SK-N-SH (cell line): ENCODE measurements at regions not wholly inside any gene's neighbourhood (a gene's known extent, or its start where the extent isn't known, plus 50 kb on each side); places are given as distances from the start of the nearest gene placed in this dataset.

ENCODE experiments used
- CTCF ChIA-PET: fragments of 300-600, 350-600 bp; formaldehyde crosslinking; extraction: SDS; loops from one replicate; lab custom pipeline; 2021; lab: Yijun Ruan, JAX
- POLR2A ChIA-PET: fragments of 350-600 bp; sonication (Branson Sonifier 250); formaldehyde crosslinking; extraction: SDS; loops from one replicate; lab custom pipeline; 2020; ENCODE audit warnings: antibody characterized with exemption, inconsistent platforms; lab: Yijun Ruan, JAX
- DNase-seq: peaks from one replicate; pipeline ENCODE4 v3.0.0; 2012
- H2AFZ ChIP-seq: fragments of 200-600 bp; sonication (generic); 2 replicates; pipeline ENCODE4 v1.8.1; 2016; ENCODE audit warnings: antibody characterized with exemption, mild to moderate bottlenecking, low read depth
- H3F3A ChIP-seq: fragments of 200-600 bp; sonication (generic); replicated peaks from 2 replicates; pipeline ENCODE3; 2016; ENCODE audit warnings: antibody characterized with exemption, mild to moderate bottlenecking; ENCODE audit not compliant: insufficient read depth
- H3K27ac ChIP-seq, 2 experiments: fragments of 200-500 bp in 1 of 2; fragments of 200-600 bp in 1 of 2; sonication (Bioruptor generic) in 1 of 2; sonication (generic), shearing (Covaris generic) in 1 of 2; 2 replicates each; pipeline versions ENCODE4 v1.5.1 to v1.6.1; 2014 to 2016; ENCODE audit warnings: low read depth in 2 of 2, inconsistent platforms in 1 of 2, low read length in 1 of 2, mild to moderate bottlenecking in 1 of 2, mixed read lengths in 1 of 2
- H3K27me3 ChIP-seq: fragments of 200-600 bp; sonication (generic), shearing (Covaris generic); 2 replicates; pipeline ENCODE4 v1.6.1; 2016; ENCODE audit warnings: mixed run types; ENCODE audit not compliant: insufficient read depth
- H3K36me3 ChIP-seq, 2 experiments: fragments of 200-500 bp in 1 of 2; fragments of 200-600 bp in 1 of 2; sonication (Bioruptor generic) in 1 of 2; sonication (generic) in 1 of 2; replicated peaks in 1 of 2; 2 replicates each; pipeline versions ENCODE3 to v1.5.1; 2014 to 2016; ENCODE audit warnings: low read length in 1 of 2, mild to moderate bottlenecking in 1 of 2; ENCODE audit not compliant: insufficient read depth in 2 of 2, control insufficient read depth in 1 of 2
- H3K4me1 ChIP-seq, 2 experiments: fragments of 200-500 bp in 1 of 2; fragments of 200-600 bp in 1 of 2; sonication (Bioruptor generic) in 1 of 2; sonication (generic), shearing (Covaris generic) in 1 of 2; 2 replicates each; pipeline versions ENCODE4 v1.5.1 to v1.6.1; 2014 to 2016; ENCODE audit warnings: low read depth in 1 of 2, low read length in 1 of 2, mixed run types in 1 of 2; ENCODE audit not compliant: insufficient read depth in 2 of 2, control insufficient read depth in 1 of 2
- H3K4me2 ChIP-seq: fragments of 200-600 bp; sonication (generic), shearing (Covaris generic); 2 replicates; pipeline ENCODE4 v1.6.1; 2017; ENCODE audit warnings: mixed run types
- H3K4me3 ChIP-seq, 2 experiments: fragments of 200-500 bp in 1 of 2; fragments of 200-600 bp in 1 of 2; sonication (Bioruptor generic) in 1 of 2; sonication (generic), shearing (Covaris generic) in 1 of 2; 2 replicates each; pipeline versions ENCODE4 v1.5.1 to v1.8.1; 2014 to 2016; ENCODE audit warnings: low read depth in 2 of 2, inconsistent platforms in 1 of 2, low read length in 1 of 2, mild to moderate bottlenecking in 1 of 2, mixed read lengths in 1 of 2, moderate library complexity in 1 of 2
- H3K79me2 ChIP-seq: fragments of 200-600 bp; sonication (generic); 2 replicates; pipeline ENCODE4 v1.8.1; 2017; ENCODE audit warnings: mild to moderate bottlenecking; ENCODE audit not compliant: insufficient read depth
- H3K9ac ChIP-seq: fragments of 200-600 bp; sonication (generic); 2 replicates; pipeline ENCODE4 v1.6.1; 2017; ENCODE audit warnings: mixed run types
- H3K9me2 ChIP-seq: fragments of 200-600 bp; sonication (generic); 2 replicates; pipeline ENCODE4 v1.6.1; 2017; ENCODE audit warnings: mixed run types
- H3K9me3 ChIP-seq: fragments of 200-600 bp; sonication (generic); 2 replicates; pipeline ENCODE4 v1.6.1; 2017; ENCODE audit warnings: mixed run types, mild to moderate bottlenecking, moderate library complexity
- H4K20me1 ChIP-seq: fragments of 200-600 bp; sonication (generic); 2 replicates; pipeline ENCODE4 v1.6.1; 2017; ENCODE audit warnings: mild to moderate bottlenecking, mixed run types; ENCODE audit not compliant: insufficient read depth
- CTCF ChIP-seq: fragments of 200-600 bp; sonication (generic); IDR thresholded peaks from 2 replicates; pipeline ENCODE4 v1.6.1; 2017; ENCODE audit warnings: antibody characterized with exemption, mild to moderate bottlenecking, moderate library complexity
- FOSL2 ChIP-seq: IDR thresholded peaks from 2 replicates; pipeline ENCODE4 v1.4.0; 2012; ENCODE audit warnings: low read depth, mild to moderate bottlenecking, moderate library complexity, borderline replicate concordance
- FOXJ3 ChIP-seq: sonication (generic); formaldehyde crosslinking; IDR thresholded peaks from 2 replicates; pipeline ENCODE4 v1.5.1; 2020; ENCODE audit warnings: mild to moderate bottlenecking, missing genetic modification reagents
- FOXM1 ChIP-seq: IDR thresholded peaks from 2 replicates; pipeline ENCODE4 v1.4.0; 2012; ENCODE audit warnings: low read depth, mild to moderate bottlenecking
- GABPA ChIP-seq: IDR thresholded peaks from 2 replicates; pipeline ENCODE4 v1.4.0; 2012; ENCODE audit warnings: low read depth, mild to moderate bottlenecking
- GATA2 ChIP-seq: sonication (generic); formaldehyde crosslinking; IDR thresholded peaks from 2 replicates; pipeline ENCODE4 v1.5.0; 2020; ENCODE audit warnings: mild to moderate bottlenecking, missing genetic modification reagents
- MEF2A ChIP-seq: IDR thresholded peaks from 2 replicates; pipeline ENCODE4 v1.4.0; 2012; ENCODE audit warnings: low read depth, borderline replicate concordance
- MXI1 ChIP-seq: IDR thresholded peaks from 2 replicates; pipeline ENCODE4 v1.6.1; 2012; ENCODE audit warnings: mild to moderate bottlenecking, low read depth, low read length, improper control_type of control experiment
- RAD21 ChIP-seq: IDR thresholded peaks from 2 replicates; pipeline ENCODE4 v1.6.1; 2012; ENCODE audit warnings: mild to moderate bottlenecking, low read length
- REST ChIP-seq: IDR thresholded peaks from 2 replicates; pipeline ENCODE4 v1.6.1; 2012; ENCODE audit warnings: mild to moderate bottlenecking, low read depth, low read length, moderate library complexity
- RFX5 ChIP-seq: IDR thresholded peaks from 2 replicates; pipeline ENCODE4 v1.6.1; 2012; ENCODE audit warnings: mild to moderate bottlenecking, improper control_type of control experiment, low read length
- RXRA ChIP-seq: IDR thresholded peaks from 2 replicates; pipeline ENCODE4 v1.4.0; 2012; ENCODE audit warnings: low read depth, mild to moderate bottlenecking, borderline replicate concordance
- TCF12 ChIP-seq: IDR thresholded peaks from 2 replicates; pipeline ENCODE4 v1.4.0; 2012
- TEAD4 ChIP-seq: IDR thresholded peaks from 2 replicates; pipeline ENCODE4 v1.4.0; 2012; ENCODE audit warnings: mild to moderate bottlenecking, borderline replicate concordance; ENCODE audit not compliant: insufficient read depth
- WGBS: methylation state at CpG from one replicate; pipeline ENCODE4 v1.1.6; 2017; ENCODE audit warnings: low lambda C conversion rate; 5-methylcytosine and 5-hydroxymethylcytosine counted together

GRCh38 chr17:71919896-71920295 is 200.9 kb upstream of the SOX9 start:
- ChIA-PET POLR2A (no interaction called here), CTCF (no interaction called here)
- Histone ChIP-seq H3K9me2 (no peaks in the 10 kb centered on the region), H3K4me1 (no peaks in the 10 kb centered on the region; a peak in 1 of 4 replicates), H3K36me3 (no peaks in the 10 kb centered on the region), H2AFZ (no peak overlapping the region), H3K4me2 (no peak overlapping the region), H3F3A (no peaks in the 10 kb centered on the region), H4K20me1 (no peaks in the 10 kb centered on the region), H3K27ac (no peak overlapping the region), H3K9me3 (no peaks in the 10 kb centered on the region), H3K4me3 (no peak overlapping the region), H3K27me3 (no peaks in the 10 kb centered on the region), H3K9ac (no peak overlapping the region), H3K79me2 (no peaks in the 10 kb centered on the region)
- DNase-seq = no peak
- 56% methylated on average over 7 of the region's 7 CpGs for WGBS
- TF ChIP-seq CTCF = no peak
- no peak for TF ChIP-seq MEF2A
- TF ChIP-seq TEAD4 = no peak
- no peak for TF ChIP-seq FOSL2
- TF ChIP-seq TCF12 = no peak

GRCh38 chr17:71921796-71922195 is 199.0 kb upstream of the SOX9 start:
- Histone ChIP-seq H3K9me2 (no peaks in the 10 kb centered on the region), H4K20me1 (no peaks in the 10 kb centered on the region), H3K27ac (no peak overlapping the region), H3K4me3 (no peak overlapping the region), H3F3A (no peaks in the 10 kb centered on the region), H3K9ac (no peak overlapping the region), H2AFZ (no peak overlapping the region), H3K9me3 (no peaks in the 10 kb centered on the region), H3K36me3 (no peaks in the 10 kb centered on the region)
- no peak for DNase-seq
- ChIA-PET POLR2A (no interaction called here), CTCF (no interaction called here)
- WGBS = 72% methylated on average over 2 of the region's 2 CpGs
- TF ChIP-seq RFX5 = no peak
- TF ChIP-seq RAD21 = no peak
- TF ChIP-seq MXI1 = no peak
- TF ChIP-seq REST = no peak
- TF ChIP-seq GABPA = no peak
- no peak for TF ChIP-seq FOXM1
- no peak for TF ChIP-seq GATA2
- no peak for TF ChIP-seq RXRA
- TF ChIP-seq FOXJ3 = no peak
- TF ChIP-seq, all 33 proteins: peak for 0
- H3K4me1 ChIP-seq = no peaks in the 10 kb centered on the region; a peak in 1 of 4 replicates
- no peak overlapping the region for H3K4me2 ChIP-seq
- H3K79me2 ChIP-seq = no peaks in the 10 kb centered on the region
- no peaks in the 10 kb centered on the region for H3K27me3 ChIP-seq
